ENCODE measurements at regions not wholly inside any gene's neighbourhood (a gene's known extent, or its start where the extent isn't known, plus 50 kb on each side); places are given as distances from the start of the nearest gene placed in this dataset.

DNA sequence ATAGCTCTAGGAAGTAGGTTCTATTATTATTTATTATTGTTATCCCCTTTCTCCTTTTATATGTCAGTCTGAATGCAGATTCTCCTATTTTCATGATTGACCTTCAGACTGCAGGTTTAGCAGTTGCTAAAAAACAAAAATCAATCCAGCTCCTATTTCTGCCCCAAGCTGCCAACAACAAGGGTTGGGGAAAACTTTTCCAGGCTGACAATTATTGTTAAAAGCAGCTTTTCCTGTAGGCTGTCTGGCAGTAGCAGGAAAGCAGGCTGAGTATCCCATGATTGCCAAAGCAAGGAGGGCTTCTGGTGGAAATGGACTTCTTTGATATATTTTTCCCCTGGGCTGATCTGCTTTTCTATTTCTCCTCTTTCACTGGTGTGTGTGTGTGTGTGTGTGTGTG lies 78.0 kb upstream of the CTLA4 start:
- H3K36me3 Mint-ChIP-seq (ENCODE audit: low read depth), result no peaks in the 10 kb centered on the region
- no peaks in the 10 kb centered on the region for H3K9me3 Mint-ChIP-seq
- H3K4me3 Mint-ChIP-seq, result no peak overlapping the region
- H3K27ac Mint-ChIP-seq (ENCODE audit: unreplicated experiment), result no peak overlapping the region
- no peaks in the 10 kb centered on the region for H3K27me3 Mint-ChIP-seq (ENCODE audit: low read depth)
- no peak for DNase-seq (ENCODE audit: low read depth, low spot score)
- TF ChIP-seq, protein P1, sequence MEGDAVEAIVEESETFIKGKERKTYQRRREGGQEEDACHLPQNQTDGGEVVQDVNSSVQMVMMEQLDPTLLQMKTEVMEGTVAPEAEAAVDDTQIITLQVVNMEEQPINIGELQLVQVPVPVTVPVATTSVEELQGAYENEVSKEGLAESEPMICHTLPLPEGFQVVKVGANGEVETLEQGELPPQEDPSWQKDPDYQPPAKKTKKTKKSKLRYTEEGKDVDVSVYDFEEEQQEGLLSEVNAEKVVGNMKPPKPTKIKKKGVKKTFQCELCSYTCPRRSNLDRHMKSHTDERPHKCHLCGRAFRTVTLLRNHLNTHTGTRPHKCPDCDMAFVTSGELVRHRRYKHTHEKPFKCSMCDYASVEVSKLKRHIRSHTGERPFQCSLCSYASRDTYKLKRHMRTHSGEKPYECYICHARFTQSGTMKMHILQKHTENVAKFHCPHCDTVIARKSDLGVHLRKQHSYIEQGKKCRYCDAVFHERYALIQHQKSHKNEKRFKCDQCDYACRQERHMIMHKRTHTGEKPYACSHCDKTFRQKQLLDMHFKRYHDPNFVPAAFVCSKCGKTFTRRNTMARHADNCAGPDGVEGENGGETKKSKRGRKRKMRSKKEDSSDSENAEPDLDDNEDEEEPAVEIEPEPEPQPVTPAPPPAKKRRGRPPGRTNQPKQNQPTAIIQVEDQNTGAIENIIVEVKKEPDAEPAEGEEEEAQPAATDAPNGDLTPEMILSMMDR (conservative IDR thresholded peaks at IDR 0.05), result no peak
- peaks cover 10% of the 10 kb centered on the region for H3K4me1 Mint-ChIP-seq

DNA sequence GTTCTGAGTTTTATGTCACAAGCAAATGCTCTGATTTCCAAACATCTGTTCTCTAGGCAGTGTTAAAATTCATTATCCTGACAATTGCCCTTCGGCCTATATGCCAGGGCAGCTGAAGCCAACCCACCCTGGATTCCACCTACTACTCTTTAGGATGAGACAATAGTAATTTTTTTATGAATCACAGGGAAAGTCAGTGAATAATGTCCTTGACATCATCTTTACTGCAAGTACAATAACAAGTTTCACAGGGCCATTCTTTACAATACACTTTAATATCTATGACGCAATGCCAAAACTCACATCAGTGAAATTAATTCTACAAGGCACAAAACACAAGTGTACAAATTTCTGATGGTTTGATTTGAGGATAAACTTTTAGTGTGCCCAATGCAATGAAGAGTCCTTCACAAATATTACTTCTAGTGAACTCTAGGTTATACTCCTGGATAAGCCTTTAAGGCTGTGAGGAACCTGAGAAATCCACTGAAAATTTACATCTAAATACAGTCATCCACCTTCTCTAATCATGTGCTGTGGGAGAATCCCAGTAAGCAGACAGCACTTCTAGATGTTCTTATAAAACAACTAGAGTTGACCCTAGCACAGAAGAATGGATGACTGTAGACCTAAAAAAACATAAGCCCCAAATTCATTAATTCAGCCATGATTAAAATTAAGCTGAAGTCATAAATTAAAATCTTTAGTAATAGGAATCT lies 77.3 kb upstream of the CTLA4 start:
- Mint-ChIP-seq H3K4me1 (peaks cover 10% of the 10 kb centered on the region), H3K27ac (ENCODE audit: unreplicated experiment) (no peak overlapping the region)
- TF ChIP-seq, protein P1 (conservative IDR thresholded peaks at IDR 0.05), result no peak

DNA sequence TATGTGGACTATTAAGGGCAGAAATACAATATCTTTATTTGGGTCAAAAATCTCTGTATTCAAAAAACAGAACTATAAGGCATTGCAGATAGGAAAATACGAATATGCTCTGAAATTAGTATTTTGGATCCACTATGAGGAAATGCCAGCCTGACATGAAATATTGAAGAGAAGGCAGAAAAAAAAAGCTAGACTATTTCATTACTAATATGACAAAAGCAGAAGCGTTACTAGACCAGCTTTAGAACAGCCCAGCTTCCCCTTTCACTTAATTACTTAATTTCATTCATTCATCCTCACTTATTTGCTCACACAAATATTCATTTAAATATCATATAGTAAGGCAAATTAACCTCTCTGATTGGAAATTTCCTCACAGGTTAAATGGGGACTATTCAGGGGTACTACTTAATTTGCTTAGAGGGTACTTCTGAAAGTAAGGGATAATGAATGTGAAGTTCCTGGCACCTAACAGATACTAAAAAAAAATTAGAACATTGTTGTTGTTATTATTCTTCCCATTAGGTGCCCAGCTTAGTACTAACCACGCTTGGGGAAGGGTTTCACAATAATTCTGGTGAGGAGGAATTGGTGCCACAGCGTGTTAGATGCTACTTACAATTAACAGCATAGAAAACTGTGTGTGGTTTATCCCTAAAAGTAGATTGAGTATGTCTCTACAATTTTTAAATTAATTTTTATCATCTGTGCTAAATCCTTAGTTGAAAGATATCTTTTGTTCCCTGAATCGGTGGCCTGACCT lies 71.1 kb upstream of the CTLA4 start:
- no peak for DNase-seq (ENCODE audit: low read depth, low spot score)
- peaks cover 3% of the 10 kb centered on the region for H3K4me1 Mint-ChIP-seq
- H3K27ac Mint-ChIP-seq (ENCODE audit: unreplicated experiment), result no peak overlapping the region
- TF ChIP-seq, protein P1 (conservative IDR thresholded peaks at IDR 0.05), result no peak
- H3K9me3 Mint-ChIP-seq, result no peaks in the 10 kb centered on the region
- H3K36me3 Mint-ChIP-seq (ENCODE audit: low read depth), result no peaks in the 10 kb centered on the region
- no peak overlapping the region for H3K4me3 Mint-ChIP-seq
- H3K27me3 Mint-ChIP-seq (ENCODE audit: low read depth), result no peaks in the 10 kb centered on the region

More for the DNA sequence above, 77.3 kb upstream of the CTLA4 start:
- H3K27me3 Mint-ChIP-seq (ENCODE audit: low read depth), result no peaks in the 10 kb centered on the region
- H3K4me3 Mint-ChIP-seq, result no peak overlapping the region
- DNase-seq (ENCODE audit: low read depth, low spot score), result no peak
- no peaks in the 10 kb centered on the region for H3K9me3 Mint-ChIP-seq
- no peaks in the 10 kb centered on the region for H3K36me3 Mint-ChIP-seq (ENCODE audit: low read depth)

DNA sequence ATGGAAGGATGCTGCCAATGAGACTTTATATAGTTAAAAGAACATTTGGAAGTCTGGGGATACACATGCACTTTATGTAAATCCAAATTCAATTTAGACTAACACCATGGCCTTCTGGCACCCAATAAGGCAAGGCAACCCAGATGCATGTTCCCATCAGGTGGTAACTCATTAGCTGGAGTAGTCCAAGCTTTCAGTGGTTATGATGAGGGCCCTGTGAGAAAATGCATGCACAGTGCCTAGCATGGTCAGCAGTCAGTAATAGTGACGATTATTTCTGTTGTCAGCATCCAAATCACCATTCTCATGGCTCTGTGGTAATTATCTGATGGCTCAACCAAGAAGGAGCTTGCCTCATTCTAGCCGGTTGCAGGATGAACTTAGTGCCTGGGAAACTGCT lies 70.3 kb upstream of the CTLA4 start:
- Mint-ChIP-seq H3K36me3 (ENCODE audit: low read depth) (no peaks in the 10 kb centered on the region), H3K27ac (ENCODE audit: unreplicated experiment) (no peak overlapping the region), H3K4me3 (no peak overlapping the region), H3K4me1 (peaks cover 3% of the 10 kb centered on the region), H3K9me3 (no peaks in the 10 kb centered on the region), H3K27me3 (ENCODE audit: low read depth) (no peaks in the 10 kb centered on the region)
- no peak for DNase-seq (ENCODE audit: low read depth, low spot score)
- TF ChIP-seq, protein P1 (conservative IDR thresholded peaks at IDR 0.05), result no peak

- H3K9me3 Mint-ChIP-seq, result no peaks in the 10 kb centered on the region
- H3K36me3 Mint-ChIP-seq (ENCODE audit: low read depth), result no peaks in the 10 kb centered on the region
- H3K27me3 Mint-ChIP-seq (ENCODE audit: low read depth), result no peaks in the 10 kb centered on the region
- H3K27ac Mint-ChIP-seq (ENCODE audit: unreplicated experiment), result no peak overlapping the region
- peaks cover 3% of the 10 kb centered on the region for H3K4me1 Mint-ChIP-seq
- TF ChIP-seq, protein P1 (conservative IDR thresholded peaks at IDR 0.05), result no peak
- no peak overlapping the region for H3K4me3 Mint-ChIP-seq
- no peak for DNase-seq (ENCODE audit: low read depth, low spot score)
Measured at GRCh38 chr2:203797712-203798111, 69.9 kb upstream of the CTLA4 start.
